H1 (cell line): ENCODE measurements at regions not wholly inside any gene's neighbourhood (a gene's known extent, or its start where the extent isn't known, plus 50 kb on each side); places are given as distances from the start of the nearest gene placed in this dataset.

Source experiments
- CTCF ChIA-PET: fragments of 300-600 bp; sonication (Branson Sonifier 250); formaldehyde crosslinking; loops from one replicate; lab custom pipeline; 2021; ENCODE audit not compliant: partially characterized antibody; lab: Charles Lee
- POLR2A ChIA-PET: fragments of 300-600 bp; sonication (Branson Sonifier 250); formaldehyde crosslinking; loops from one replicate; lab custom pipeline; 2021; ENCODE audit warnings: inconsistent platforms; ENCODE audit not compliant: partially characterized antibody; lab: Charles Lee
- DNase-seq, 2 experiments: peaks; one replicate each; pipeline versions ENCODE4 v3.0.0 to v3.0.0-alpha.2; 2010 to 2022; ENCODE audit warnings: low spot score in 2 of 2, low read depth in 1 of 2, mixed read lengths in 1 of 2
- FAIRE-seq: peaks from 2 replicates; lab custom pipeline; 2011; peaks lifted over from hg19 to GRCh38; lab: Jason Lieb, UNC
- H2AFZ ChIP-seq: 2 replicates; pipeline ENCODE4 v1.8.1; 2012; ENCODE audit warnings: low read length, inconsistent platforms
- H2AK5ac ChIP-seq: 2 replicates; pipeline ENCODE4 v1.6.1; 2013; ENCODE audit warnings: low read depth, low read length
- H2BK120ac ChIP-seq: replicated peaks from 2 replicates; pipeline ENCODE3; 2013; ENCODE audit warnings: low read depth, low read length, inconsistent platforms
- H2BK12ac ChIP-seq: 2 replicates; pipeline ENCODE4 v1.6.1; 2013; ENCODE audit warnings: low read depth, low read length
- H2BK15ac ChIP-seq: 2 replicates; pipeline ENCODE4 v1.6.1; 2013; ENCODE audit warnings: low read length
- H2BK20ac ChIP-seq: 2 replicates; pipeline ENCODE4 v1.6.1; 2013; ENCODE audit warnings: low read length
- H2BK5ac ChIP-seq: 2 replicates; pipeline ENCODE4 v1.6.1; 2013; ENCODE audit warnings: low read depth, low read length
- H3K14ac ChIP-seq: 2 replicates; pipeline ENCODE4 v1.6.1; 2013; ENCODE audit warnings: inconsistent platforms; ENCODE audit not compliant: insufficient read length
- H3K18ac ChIP-seq: 2 replicates; pipeline ENCODE4 v1.6.1; 2013; ENCODE audit warnings: low read length; ENCODE audit errors: extremely low read depth
- H3K23ac ChIP-seq: 2 replicates; pipeline ENCODE4 v1.6.1; 2013; ENCODE audit warnings: inconsistent platforms; ENCODE audit not compliant: insufficient read length
- H3K23me2 ChIP-seq: 2 replicates; pipeline ENCODE4 v1.6.1; 2013; ENCODE audit warnings: low read depth, low read length
- H3K27ac ChIP-seq: 2 replicates; pipeline ENCODE4 v1.6.1; 2011; ENCODE audit warnings: low read depth, low read length, inconsistent platforms
- H3K27me3 ChIP-seq, 4 experiments: replicated peaks in 1 of 4; 1 replicate in 1 of 4; 2 replicates in 3 of 4; pipeline versions ENCODE4 v1.6.1 to v1.8.1; 2011 to 2013; ENCODE audit warnings: low read length in 3 of 4, mild to moderate bottlenecking in 3 of 4, inconsistent platforms in 2 of 4, mixed read lengths in 2 of 4, moderate library complexity in 1 of 4; ENCODE audit not compliant: control insufficient read depth in 3 of 4, insufficient read depth in 3 of 4; ENCODE audit errors: extremely low read depth in 1 of 4
- H3K36me3 ChIP-seq, 4 experiments: 2 replicates each; pipeline versions ENCODE4 v1.6.1 to v1.8.1; 2011 to 2013; ENCODE audit warnings: mild to moderate bottlenecking in 4 of 4, low read length in 3 of 4, moderate library complexity in 2 of 4, control low read depth in 1 of 4, inconsistent platforms in 1 of 4; ENCODE audit not compliant: insufficient read depth in 4 of 4, control insufficient read depth in 2 of 4
- H3K4ac ChIP-seq: replicated peaks from 2 replicates; pipeline ENCODE3; 2013; ENCODE audit warnings: low read length, low read depth, mixed read lengths, inconsistent platforms; ENCODE audit not compliant: insufficient read length
- H3K4me1 ChIP-seq, 4 experiments: replicated peaks in 1 of 4; 1 replicate in 1 of 4; 2 replicates in 3 of 4; pipeline versions ENCODE4 v1.6.1 to v1.8.1; 2011 to 2013; ENCODE audit warnings: low read length in 3 of 4, inconsistent platforms in 2 of 4, mixed read lengths in 1 of 4; ENCODE audit not compliant: insufficient read depth in 4 of 4, control insufficient read depth in 3 of 4
- H3K4me2 ChIP-seq, 2 experiments: 2 replicates each; pipeline versions ENCODE4 v1.6.1 to v1.8.1; 2011 to 2013; ENCODE audit warnings: low read depth in 2 of 2, low read length in 2 of 2, control low read depth in 1 of 2, inconsistent platforms in 1 of 2, mild to moderate bottlenecking in 1 of 2; ENCODE audit not compliant: insufficient read depth in 1 of 2
- H3K4me3 ChIP-seq, 4 experiments: fragments of 200-600, 300-600 bp in 1 of 4; sonication (generic), shearing (Covaris generic), sonication (Bioruptor Twin) in 1 of 4; 2 replicates each; pipeline versions ENCODE4 v1.5.1 to v1.8.1; 2011 to 2016; ENCODE audit warnings: low read length in 4 of 4, low read depth in 3 of 4, control low read depth in 2 of 4, inconsistent platforms in 2 of 4, mild to moderate bottlenecking in 2 of 4, mixed read lengths in 1 of 4, moderate library complexity in 1 of 4; ENCODE audit not compliant: insufficient read depth in 2 of 4; ENCODE audit errors: extremely low read depth in 1 of 4
- H3K56ac ChIP-seq: replicated peaks from 2 replicates; pipeline ENCODE3; 2013; ENCODE audit warnings: low read depth, mild to moderate bottlenecking, mixed read lengths, low read length, inconsistent platforms; ENCODE audit not compliant: insufficient read length
- H3K79me1 ChIP-seq: 2 replicates; pipeline ENCODE4 v1.6.1; 2013; ENCODE audit warnings: low read depth, low read length, control low read depth
- H3K79me2 ChIP-seq, 2 experiments: 2 replicates each; pipeline versions ENCODE4 v1.6.1 to v1.8.1; 2012 to 2013; ENCODE audit warnings: low read length in 2 of 2, mild to moderate bottlenecking in 2 of 2, inconsistent platforms in 1 of 2; ENCODE audit not compliant: insufficient read depth in 2 of 2, control insufficient read depth in 1 of 2
- H3K9ac ChIP-seq, 4 experiments: replicated peaks in 1 of 4; 1 replicate in 1 of 4; 2 replicates in 3 of 4; pipeline versions ENCODE4 v1.6.1 to v1.8.1; 2011 to 2013; ENCODE audit warnings: low read depth in 3 of 4, low read length in 3 of 4, control low read depth in 2 of 4, mild to moderate bottlenecking in 2 of 4, moderate library complexity in 2 of 4, inconsistent platforms in 1 of 4; ENCODE audit errors: extremely low read depth in 1 of 4
- H3K9me3 ChIP-seq, 2 experiments: 2 replicates each; pipeline versions ENCODE4 v1.6.1 to v1.8.1; 2012 to 2013; ENCODE audit warnings: mild to moderate bottlenecking in 2 of 2, moderate library complexity in 2 of 2, control low read depth in 1 of 2, inconsistent platforms in 1 of 2, low read depth in 1 of 2, low read length in 1 of 2, mixed read lengths in 1 of 2; ENCODE audit not compliant: insufficient read depth in 2 of 2
- H4K20me1 ChIP-seq, 2 experiments: replicated peaks in 1 of 2; 2 replicates each; pipeline versions ENCODE3 to v1.8.1; 2011 to 2013; ENCODE audit warnings: inconsistent platforms in 2 of 2, low read length in 2 of 2, mild to moderate bottlenecking in 1 of 2; ENCODE audit not compliant: insufficient read depth in 2 of 2, control insufficient read depth in 1 of 2
- H4K5ac ChIP-seq: 2 replicates; pipeline ENCODE4 v1.6.1; 2013; ENCODE audit warnings: low read length, low read depth, mixed read lengths, inconsistent platforms; ENCODE audit not compliant: insufficient read length
- H4K8ac ChIP-seq: 2 replicates; pipeline ENCODE4 v1.8.0; 2013; ENCODE audit warnings: mild to moderate bottlenecking, moderate library complexity, low read length, inconsistent platforms; ENCODE audit not compliant: insufficient read depth; ENCODE audit errors: extremely low read depth
- H4K91ac ChIP-seq: replicated peaks from 2 replicates; pipeline ENCODE3; 2013; ENCODE audit warnings: low read length, mixed read lengths, inconsistent platforms; ENCODE audit not compliant: insufficient read length
- BCL11A ChIP-seq, 2 experiments: IDR thresholded peaks; one replicate each; pipeline ENCODE4 v1.6.1; 2011; ENCODE audit warnings: low read depth in 2 of 2, low read length in 2 of 2, mild to moderate bottlenecking in 2 of 2
- CTCF ChIP-seq, 3 experiments: IDR thresholded peaks; 1 replicate in 2 of 3; 2 replicates in 1 of 3; pipeline versions ENCODE4 v1.5.1 to v1.6.1; 2011; ENCODE audit warnings: low read length in 3 of 3, mild to moderate bottlenecking in 3 of 3, inconsistent platforms in 2 of 3, low read depth in 1 of 3, moderate library complexity in 1 of 3; ENCODE audit not compliant: insufficient read depth in 1 of 3; ENCODE audit errors: control extremely low read depth in 1 of 3
- RAD21 ChIP-seq, 2 experiments: IDR thresholded peaks in 1 of 2; conservative IDR thresholded peaks in 1 of 2; 2 replicates each; pipeline ENCODE4 v1.6.1; 2011; ENCODE audit warnings: low read depth in 2 of 2, low read length in 2 of 2, improper control_type of control experiment in 1 of 2, inconsistent platforms in 1 of 2, mild to moderate bottlenecking in 1 of 2, moderate library complexity in 1 of 2
- WGBS, 2 experiments: shearing (Covaris generic) in 1 of 2; methylation state at CpG; one replicate each; pipeline versions ENCODE4 v1.1.6 to v1.1.7; 2013 to 2015; ENCODE audit warnings: low lambda C conversion rate in 2 of 2, mixed read lengths in 2 of 2, inconsistent platforms in 1 of 2, low coverage in 1 of 2, missing lambda C conversion rate in 1 of 2; ENCODE audit not compliant: insufficient replicate concordance in 2 of 2, insufficient coverage in 1 of 2, insufficient read length in 1 of 2; ENCODE audit errors: extremely low coverage in 1 of 2, missing lambda C conversion rate in 1 of 2; 5-methylcytosine and 5-hydroxymethylcytosine counted together

- Histone ChIP-seq H3K9me3 (0 out of 4 replicates have a peak, but pooled peaks cover 2 to 7% of the 10 kb centered on the region in 2 experiments), H3K9ac (no peak overlapping the region), H3K79me2 (no peaks in the 10 kb centered on the region), H2AK5ac (no peak overlapping the region), H2BK15ac (no peak overlapping the region), H4K91ac (no peak overlapping the region), H3K27ac (no peak overlapping the region), H3K27me3 (no peaks in the 10 kb centered on the region), H3K4me1 (no peaks in the 10 kb centered on the region), H4K5ac (no peak overlapping the region), H3K4me2 (no peak overlapping the region), H3K4ac (no peak overlapping the region), H3K18ac (no peak overlapping the region), H3K4me3 (no peak overlapping the region), H3K79me1 (no peaks in the 10 kb centered on the region), H3K56ac (no peak overlapping the region), H2BK12ac (no peak overlapping the region), H4K20me1 (no peaks in the 10 kb centered on the region), H4K8ac (no peak overlapping the region), H3K23ac (no peak overlapping the region), H2BK5ac (no peak overlapping the region), H2BK20ac (no peak overlapping the region), H3K36me3 (no peaks in the 10 kb centered on the region), H3K23me2 (no peaks in the 10 kb centered on the region), H2BK120ac (no peak overlapping the region), H2AFZ (no peak overlapping the region), H3K14ac (no peak overlapping the region)
- WGBS, 2 experiments: 70% methylated on average over 4 of the region's 4 CpGs; no CpG with 5 or more reads in 1 of the 2 experiments
- no peak for DNase-seq
- FAIRE-seq: peak; percentile 69
- CTCF ChIA-PET: interaction anchor here (0.6 to 4.7 kb wide), 17 partner anchors 9 to 1308 kb away, joined by 3 to 43 read pairs (median 5); no protein-coding TSS in a partner anchor
- POLR2A ChIA-PET: no interaction called here
- TF ChIP-seq RAD21 (IDR thresholded peaks at IDR 0.05 in 1 of 2, conservative IDR thresholded peaks at IDR 0.05 in 1 of 2; ENCODE audit: low read depth in 2 of 2, low read length in 2 of 2) (peak; percentile 41 to 54; a peak in 3 of 4 replicates), CTCF (IDR thresholded peaks at IDR 0.05; ENCODE audit: control extremely low read depth in 1 of 3, insufficient read depth in 1 of 3, low read depth in 1 of 3, low read length in 3 of 3) (peak; percentile 6 to 65 (median 48)), BCL11A (IDR thresholded peaks at IDR 0.05; ENCODE audit: low read depth in 2 of 2, low read length in 2 of 2) (no peak)
These were observed 145.2 kb upstream of the SYT4 start for GRCh38 chr18:43422518-43422917.
